ENCODE measurements at regions not wholly inside any gene's neighbourhood (a gene's known extent, or its start where the extent isn't known, plus 50 kb on each side); places are given as distances from the start of the nearest gene placed in this dataset.

DNA sequence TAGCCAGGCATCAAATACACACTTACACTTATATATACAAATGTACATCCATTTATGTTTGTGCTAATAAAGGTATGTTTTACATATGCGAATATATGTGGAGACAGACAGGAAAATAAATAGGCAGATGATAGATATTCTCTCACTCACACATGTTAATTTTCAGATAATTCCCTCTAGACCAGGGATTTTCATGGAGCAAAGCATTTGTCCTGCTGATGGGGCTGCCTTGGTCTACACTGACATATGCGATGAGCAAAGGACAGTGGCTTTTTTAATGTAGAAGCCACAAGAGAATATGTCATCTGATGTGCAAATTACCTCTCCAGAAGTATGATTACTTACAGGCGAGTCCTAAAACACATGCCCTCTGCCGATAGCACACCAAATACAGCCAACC, 224.5 kb downstream of the VEGFC start:
- TF ChIP-seq EZH2 (IDR thresholded peaks at IDR 0.05; ENCODE audit: borderline replicate concordance, low read depth, low read length, severe bottlenecking), result no peak
- TF ChIP-seq, protein P1, sequence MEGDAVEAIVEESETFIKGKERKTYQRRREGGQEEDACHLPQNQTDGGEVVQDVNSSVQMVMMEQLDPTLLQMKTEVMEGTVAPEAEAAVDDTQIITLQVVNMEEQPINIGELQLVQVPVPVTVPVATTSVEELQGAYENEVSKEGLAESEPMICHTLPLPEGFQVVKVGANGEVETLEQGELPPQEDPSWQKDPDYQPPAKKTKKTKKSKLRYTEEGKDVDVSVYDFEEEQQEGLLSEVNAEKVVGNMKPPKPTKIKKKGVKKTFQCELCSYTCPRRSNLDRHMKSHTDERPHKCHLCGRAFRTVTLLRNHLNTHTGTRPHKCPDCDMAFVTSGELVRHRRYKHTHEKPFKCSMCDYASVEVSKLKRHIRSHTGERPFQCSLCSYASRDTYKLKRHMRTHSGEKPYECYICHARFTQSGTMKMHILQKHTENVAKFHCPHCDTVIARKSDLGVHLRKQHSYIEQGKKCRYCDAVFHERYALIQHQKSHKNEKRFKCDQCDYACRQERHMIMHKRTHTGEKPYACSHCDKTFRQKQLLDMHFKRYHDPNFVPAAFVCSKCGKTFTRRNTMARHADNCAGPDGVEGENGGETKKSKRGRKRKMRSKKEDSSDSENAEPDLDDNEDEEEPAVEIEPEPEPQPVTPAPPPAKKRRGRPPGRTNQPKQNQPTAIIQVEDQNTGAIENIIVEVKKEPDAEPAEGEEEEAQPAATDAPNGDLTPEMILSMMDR (IDR thresholded peaks at IDR 0.05; ENCODE audit: borderline replicate concordance, extremely low read depth, low read length, poor library complexity, severe bottlenecking), result no peak

All from DND-41 (cell line).